PC-3 (cell line): ENCODE measurements at regions not wholly inside any gene's neighbourhood (a gene's known extent, or its start where the extent isn't known, plus 50 kb on each side); places are given as distances from the start of the nearest gene placed in this dataset.

ENCODE experiments used
- CTCF ChIP-seq: fragments of 300-600 bp; sonication (generic); conservative IDR thresholded peaks from 2 replicates; pipeline ENCODE4 v1.5.1; 2017; ENCODE audit warnings: antibody characterized with exemption, low read depth, mild to moderate bottlenecking, low read length
- EZH2 ChIP-seq: fragments of 300-600 bp; sonication (generic); IDR thresholded peaks from one replicate; pipeline ENCODE4 v1.6.1; 2017; ENCODE audit warnings: antibody characterized with exemption, mild to moderate bottlenecking, low read length; ENCODE audit not compliant: unreplicated experiment

GRCh38 chr4:180430283-180430682 lies 1812.9 kb upstream of the TENM3 start:
- TF ChIP-seq CTCF (no peak), EZH2 (no peak)
